ENCODE measurements at regions not wholly inside any gene's neighbourhood (a gene's known extent, or its start where the extent isn't known, plus 50 kb on each side); places are given as distances from the start of the nearest gene placed in this dataset.
"Not testable (repeated sequence)": the region's sequence is repeated elsewhere in the genome, so short reads cannot be mapped to it uniquely, and the experiment has no call there.

DNA sequence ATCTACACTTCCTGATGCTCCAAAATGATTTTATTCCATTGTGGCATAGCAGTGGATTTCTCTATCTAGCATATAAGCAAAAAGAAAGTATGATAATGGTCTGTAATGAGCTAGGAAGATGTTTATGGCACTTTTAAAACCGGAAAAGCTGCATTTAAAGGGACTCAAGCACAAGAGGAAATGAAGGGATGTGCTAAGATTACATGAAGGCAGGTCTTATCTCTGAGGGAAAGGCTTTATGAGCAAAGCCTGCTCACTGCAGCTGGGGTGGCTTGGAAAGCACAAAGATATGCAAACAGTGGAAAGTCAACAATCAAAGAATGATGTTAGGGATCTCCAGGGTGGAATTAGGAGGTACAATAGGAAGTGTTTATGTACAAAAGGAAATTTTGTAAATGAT is 138.2 kb downstream of the TENT5A start:
- Mint-ChIP-seq H3K27me3 (no peaks in the 10 kb centered on the region), H3K36me3 (ENCODE audit: insufficient read depth) (no peaks in the 10 kb centered on the region), H3K4me1 (no peaks in the 10 kb centered on the region), H3K27ac (ENCODE audit: low read depth) (no peak overlapping the region), H3K9me3 (peaks cover 5% of the 10 kb centered on the region), H3K4me3 (no peak overlapping the region)
- ATAC-seq (replicated peaks; ENCODE audit: extremely low read depth, poor library complexity, severe bottlenecking) = no peak
- DNase-seq (ENCODE audit: low spot score in 2 of 2) = no peak

DNA sequence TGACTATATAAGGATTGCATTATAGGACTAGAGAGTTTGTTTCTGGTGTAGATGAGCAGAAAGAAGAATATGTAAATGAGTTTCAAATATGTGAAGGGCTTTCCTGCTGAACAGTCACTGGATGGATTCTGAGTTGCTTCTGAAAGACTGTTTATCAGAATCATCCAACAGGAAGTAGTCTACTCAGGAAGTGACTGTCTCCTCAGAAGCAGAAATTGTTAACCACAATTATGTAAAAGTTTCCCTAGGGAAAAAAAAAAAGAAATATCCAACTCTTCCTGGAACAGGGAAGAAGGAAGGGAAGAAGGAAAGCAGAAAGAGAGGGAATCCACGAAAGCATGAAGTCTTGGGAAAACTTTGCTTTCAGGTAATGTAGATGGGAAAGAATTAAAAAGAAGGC is 138.9 kb downstream of the TENT5A start:
- Mint-ChIP-seq H3K4me1 (no peaks in the 10 kb centered on the region), H3K27ac (ENCODE audit: low read depth) (no peak overlapping the region), H3K9me3 (peaks cover 5% of the 10 kb centered on the region), H3K27me3 (no peaks in the 10 kb centered on the region), H3K36me3 (ENCODE audit: insufficient read depth) (no peaks in the 10 kb centered on the region), H3K4me3 (no peak overlapping the region)
- no peak for DNase-seq (ENCODE audit: low spot score in 2 of 2)
- no peak for ATAC-seq (replicated peaks; ENCODE audit: extremely low read depth, poor library complexity, severe bottlenecking)

DNA sequence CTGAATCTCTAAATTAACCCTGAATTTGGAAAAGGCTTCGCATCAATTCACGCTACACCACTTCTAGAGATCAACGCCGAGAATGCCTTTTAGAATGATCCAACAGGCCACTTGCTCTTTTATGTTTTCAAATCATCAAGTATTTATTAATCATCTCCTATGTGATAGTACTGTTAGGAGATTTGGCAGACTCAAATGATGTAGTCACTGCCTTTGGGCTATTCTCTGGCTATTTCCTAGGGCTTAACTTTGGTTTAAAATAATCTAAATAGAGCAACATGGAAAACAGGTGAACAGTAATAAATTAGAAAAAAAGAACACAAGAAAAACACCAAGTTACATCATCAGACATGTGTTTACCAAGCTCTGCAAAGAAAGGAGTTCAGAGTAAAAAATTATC is 140.3 kb downstream of the TENT5A start:
- ATAC-seq (replicated peaks; ENCODE audit: extremely low read depth, poor library complexity, severe bottlenecking) = no peak
- Mint-ChIP-seq H3K4me1 (no peaks in the 10 kb centered on the region), H3K27me3 (no peaks in the 10 kb centered on the region)

DNA sequence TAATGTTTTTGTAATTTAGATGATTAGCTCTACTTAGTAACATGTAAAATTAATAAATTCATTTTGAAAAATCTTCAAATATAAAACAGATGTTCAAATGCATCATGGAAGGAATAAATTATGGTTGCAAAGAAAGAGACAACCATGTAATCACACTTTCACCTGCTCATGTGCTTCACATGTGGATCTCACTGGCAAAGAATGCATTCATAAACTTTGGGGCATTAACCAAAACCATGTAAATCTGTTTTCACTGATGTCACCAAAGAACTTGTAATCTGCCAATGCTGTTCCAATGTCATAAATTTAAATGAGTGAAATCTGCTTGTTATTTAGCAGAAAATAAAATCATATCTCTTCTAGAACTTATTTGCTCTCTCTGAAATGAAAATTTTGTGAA is 142.7 kb downstream of the TENT5A start:
- no peak for DNase-seq (ENCODE audit: low spot score in 2 of 2)
- H3K27ac Mint-ChIP-seq (ENCODE audit: low read depth) = no peak overlapping the region
- H3K4me1 Mint-ChIP-seq = no peaks in the 10 kb centered on the region
- peaks cover 5% of the 10 kb centered on the region for H3K9me3 Mint-ChIP-seq
- no peak overlapping the region for H3K4me3 Mint-ChIP-seq
- no peaks in the 10 kb centered on the region for H3K27me3 Mint-ChIP-seq
- no peaks in the 10 kb centered on the region for H3K36me3 Mint-ChIP-seq (ENCODE audit: insufficient read depth)
- no peak for ATAC-seq (replicated peaks; ENCODE audit: extremely low read depth, poor library complexity, severe bottlenecking)

More for the DNA sequence above, 140.3 kb downstream of the TENT5A start:
- H3K27ac Mint-ChIP-seq (ENCODE audit: low read depth) = no peak overlapping the region
- no peak for DNase-seq (ENCODE audit: low spot score in 2 of 2)
- no peak overlapping the region for H3K4me3 Mint-ChIP-seq
- H3K36me3 Mint-ChIP-seq (ENCODE audit: insufficient read depth) = no peaks in the 10 kb centered on the region
- H3K9me3 Mint-ChIP-seq = peaks cover 5% of the 10 kb centered on the region

DNA sequence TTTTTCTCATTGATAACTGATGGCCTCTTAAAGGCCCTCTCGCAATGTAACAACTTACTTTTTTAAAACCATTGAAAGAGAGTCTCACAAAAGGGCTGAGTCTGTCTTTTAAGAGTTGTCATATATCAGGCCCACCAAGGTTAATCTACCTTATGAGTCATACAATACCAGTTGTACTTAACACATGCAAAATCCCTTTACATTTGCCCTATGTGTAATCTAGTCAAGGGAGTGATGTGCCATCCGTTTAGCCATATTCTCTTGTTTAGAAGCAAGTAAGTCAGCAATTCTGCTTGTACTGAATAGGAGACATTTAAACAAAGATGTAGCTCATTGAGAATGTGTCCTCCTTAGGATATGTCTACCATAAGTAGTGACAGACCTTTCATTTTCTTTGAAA is 143.7 kb downstream of the TENT5A start:
- no peaks in the 10 kb centered on the region for H3K27me3 Mint-ChIP-seq
- no peak for DNase-seq (ENCODE audit: low spot score in 2 of 2)
- no peak for ATAC-seq (replicated peaks; ENCODE audit: extremely low read depth, poor library complexity, severe bottlenecking)
- peaks cover 2% of the 10 kb centered on the region for H3K36me3 Mint-ChIP-seq (ENCODE audit: insufficient read depth)
- H3K27ac Mint-ChIP-seq (ENCODE audit: low read depth) = no peak overlapping the region
- no peaks in the 10 kb centered on the region for H3K9me3 Mint-ChIP-seq
- H3K4me1 Mint-ChIP-seq = no peaks in the 10 kb centered on the region
- no peak overlapping the region for H3K4me3 Mint-ChIP-seq

DNA sequence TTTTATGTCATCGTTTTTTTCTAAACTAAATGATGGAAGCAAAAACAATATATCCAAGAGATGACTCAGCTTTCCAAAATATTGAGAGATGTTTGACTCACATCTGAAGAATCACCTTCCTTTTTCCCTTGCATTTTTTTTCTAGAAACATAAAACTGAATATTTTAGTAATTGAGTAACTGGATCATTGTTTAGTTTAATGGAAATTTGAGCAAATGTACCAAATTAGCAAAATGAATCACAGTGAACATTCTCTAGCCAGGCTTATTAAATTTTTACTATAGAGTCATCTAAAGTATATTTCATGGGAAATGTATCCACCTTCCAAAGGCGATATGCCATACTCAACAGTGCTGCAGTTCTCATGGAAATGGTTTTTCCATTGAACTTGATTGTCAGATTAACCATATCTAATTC is 145.5 kb downstream of the TENT5A start:
- Mint-ChIP-seq H3K9me3 (peaks cover 11% of the 10 kb centered on the region), H3K4me3 (no peak overlapping the region), H3K4me1 (no peaks in the 10 kb centered on the region), H3K27ac (ENCODE audit: low read depth) (no peak overlapping the region), H3K27me3 (no peaks in the 10 kb centered on the region), H3K36me3 (ENCODE audit: insufficient read depth) (peaks cover 2% of the 10 kb centered on the region)
- no peak for DNase-seq (ENCODE audit: low spot score in 2 of 2)
- no peak for ATAC-seq (replicated peaks; ENCODE audit: extremely low read depth, poor library complexity, severe bottlenecking)

DNA sequence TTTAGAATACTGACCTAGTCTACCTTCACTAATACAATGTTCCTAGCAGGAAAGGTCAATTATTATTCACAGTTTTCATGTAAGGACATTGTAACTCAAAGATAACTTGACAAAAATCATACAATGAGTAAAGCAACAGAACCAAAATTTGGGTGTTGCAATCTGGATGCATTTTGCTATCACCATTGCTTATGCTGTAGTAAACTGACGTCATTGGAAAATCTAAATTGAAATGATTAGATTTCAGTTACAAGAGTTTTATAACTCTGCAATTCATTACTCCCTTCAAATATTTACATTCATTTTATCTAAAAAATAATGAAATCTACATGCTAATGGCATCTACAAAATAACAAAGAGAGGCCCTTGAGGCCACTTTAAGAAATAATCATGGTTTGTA is 147.0 kb downstream of the TENT5A start:
- no peaks in the 10 kb centered on the region for H3K27me3 Mint-ChIP-seq
- peaks cover 2% of the 10 kb centered on the region for H3K36me3 Mint-ChIP-seq (ENCODE audit: insufficient read depth)
- no peak for DNase-seq (ENCODE audit: low spot score in 2 of 2)
- no peaks in the 10 kb centered on the region for H3K4me1 Mint-ChIP-seq
- H3K27ac Mint-ChIP-seq (ENCODE audit: low read depth) = no peak overlapping the region
- H3K9me3 Mint-ChIP-seq = peaks cover 11% of the 10 kb centered on the region
- no peak overlapping the region for H3K4me3 Mint-ChIP-seq
- ATAC-seq (replicated peaks; ENCODE audit: extremely low read depth, poor library complexity, severe bottlenecking) = no peak

DNA sequence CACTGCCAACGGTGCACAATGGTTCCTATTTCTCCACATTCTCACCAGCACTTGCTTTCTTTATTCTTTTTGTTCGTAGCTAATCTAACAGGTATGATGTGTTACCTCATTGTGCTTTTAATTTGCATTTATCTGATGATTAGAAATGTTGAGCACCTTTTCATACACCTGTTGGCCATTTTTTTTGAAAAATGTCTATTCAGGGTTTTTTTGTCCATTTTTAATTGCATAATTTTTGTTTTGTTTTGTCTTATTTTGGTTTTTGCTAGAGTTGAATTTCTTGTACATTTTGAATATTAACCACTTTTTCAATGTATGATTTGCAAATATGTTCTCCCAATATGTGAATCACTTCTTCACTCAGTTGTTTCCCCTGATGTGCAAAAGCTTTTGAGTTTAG is 150.6 kb downstream of the TENT5A start:
- Mint-ChIP-seq H3K9me3 (peaks cover 16% of the 10 kb centered on the region), H3K27ac (ENCODE audit: low read depth) (no peak overlapping the region), H3K4me3 (no peak overlapping the region), H3K27me3 (no peaks in the 10 kb centered on the region), H3K36me3 (ENCODE audit: insufficient read depth) (peaks cover 2% of the 10 kb centered on the region), H3K4me1 (no peaks in the 10 kb centered on the region)
- DNase-seq (ENCODE audit: low spot score in 2 of 2) (no peak), ATAC-seq (replicated peaks; ENCODE audit: extremely low read depth, poor library complexity, severe bottlenecking) (no peak)

DNA sequence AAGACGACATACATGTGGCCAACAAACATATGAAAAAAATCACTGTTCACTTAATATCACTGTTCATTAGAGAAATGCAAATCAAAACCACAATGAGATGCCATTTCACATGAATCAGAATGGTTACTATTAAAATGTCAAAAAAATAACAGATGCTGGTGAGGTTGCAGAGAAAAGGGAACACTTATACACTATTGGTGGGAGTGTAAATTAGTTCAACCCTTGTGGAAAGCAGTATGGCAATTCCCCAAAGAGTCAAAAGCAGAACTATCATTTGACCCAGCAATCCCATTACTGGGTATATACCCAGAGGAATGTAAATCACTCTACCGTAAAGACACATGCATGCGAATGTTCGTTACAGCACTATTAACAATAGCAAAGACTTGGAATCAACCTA is 152.0 kb downstream of the TENT5A start:
- H3K4me1 Mint-ChIP-seq; DNase-seq (ENCODE audit: low spot score in 2 of 2); ATAC-seq (replicated peaks; ENCODE audit: extremely low read depth, poor library complexity, severe bottlenecking); H3K27me3 Mint-ChIP-seq; H3K4me3 Mint-ChIP-seq; H3K27ac Mint-ChIP-seq (ENCODE audit: low read depth); H3K36me3 Mint-ChIP-seq (ENCODE audit: insufficient read depth): not testable (repeated sequence)
- peaks cover 16% of the 10 kb centered on the region for H3K9me3 Mint-ChIP-seq

DNA sequence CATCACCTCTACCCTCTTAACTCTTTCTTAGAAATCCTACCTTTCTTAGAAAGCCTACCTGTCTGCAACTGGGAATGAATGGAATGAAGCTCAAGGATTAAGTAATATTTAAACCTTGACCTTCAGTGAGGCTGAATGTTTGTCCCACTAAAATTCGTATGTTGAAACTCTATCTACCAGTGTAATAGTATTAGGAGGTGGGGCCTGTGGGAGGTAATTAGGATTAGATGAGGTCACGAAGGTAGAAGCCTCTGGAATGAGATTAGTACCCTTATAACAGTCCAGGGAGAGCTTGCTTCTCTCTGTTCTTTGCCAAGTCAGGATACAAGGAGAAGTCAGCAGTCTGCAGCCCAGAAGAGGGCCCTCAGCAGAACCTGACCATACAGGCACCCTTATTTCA is 158.0 kb downstream of the TENT5A start:
- ATAC-seq (replicated peaks; ENCODE audit: extremely low read depth, poor library complexity, severe bottlenecking) (no peak), DNase-seq (ENCODE audit: low spot score in 2 of 2) (no peak)
- no peaks in the 10 kb centered on the region for H3K27me3 Mint-ChIP-seq
- H3K4me3 Mint-ChIP-seq = no peak overlapping the region
- peaks cover 22% of the 10 kb centered on the region for H3K9me3 Mint-ChIP-seq
- no peak overlapping the region for H3K27ac Mint-ChIP-seq (ENCODE audit: low read depth)
- no peaks in the 10 kb centered on the region for H3K36me3 Mint-ChIP-seq (ENCODE audit: insufficient read depth)
- H3K4me1 Mint-ChIP-seq = no peaks in the 10 kb centered on the region

DNA sequence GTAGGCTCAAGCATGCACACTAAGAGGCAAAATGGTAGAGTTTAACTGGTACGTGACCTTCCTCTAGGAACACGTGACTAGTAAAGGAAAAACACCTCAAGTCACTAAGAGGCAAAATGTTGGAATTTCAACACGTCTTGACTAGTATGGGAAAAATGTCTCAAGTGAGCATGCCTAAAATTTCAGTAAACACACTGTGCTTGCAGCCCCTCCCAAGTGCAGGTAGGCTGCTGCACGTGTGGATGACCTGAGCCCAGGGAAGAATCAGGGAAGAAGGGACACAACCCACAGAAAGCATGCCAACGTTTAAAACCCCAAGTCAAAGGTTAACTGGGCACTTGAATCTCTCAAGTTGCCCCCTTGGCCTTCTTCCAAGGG is 162.2 kb downstream of the TENT5A start:
- Mint-ChIP-seq H3K4me1 (no peaks in the 10 kb centered on the region), H3K36me3 (ENCODE audit: insufficient read depth) (no peaks in the 10 kb centered on the region), H3K27ac (ENCODE audit: low read depth) (no peak overlapping the region), H3K4me3 (no peak overlapping the region), H3K27me3 (no peaks in the 10 kb centered on the region), H3K9me3 (peaks cover 32% of the 10 kb centered on the region)
- ATAC-seq (replicated peaks; ENCODE audit: extremely low read depth, poor library complexity, severe bottlenecking) (no peak), DNase-seq (ENCODE audit: low spot score in 2 of 2) (no peak)

DNA sequence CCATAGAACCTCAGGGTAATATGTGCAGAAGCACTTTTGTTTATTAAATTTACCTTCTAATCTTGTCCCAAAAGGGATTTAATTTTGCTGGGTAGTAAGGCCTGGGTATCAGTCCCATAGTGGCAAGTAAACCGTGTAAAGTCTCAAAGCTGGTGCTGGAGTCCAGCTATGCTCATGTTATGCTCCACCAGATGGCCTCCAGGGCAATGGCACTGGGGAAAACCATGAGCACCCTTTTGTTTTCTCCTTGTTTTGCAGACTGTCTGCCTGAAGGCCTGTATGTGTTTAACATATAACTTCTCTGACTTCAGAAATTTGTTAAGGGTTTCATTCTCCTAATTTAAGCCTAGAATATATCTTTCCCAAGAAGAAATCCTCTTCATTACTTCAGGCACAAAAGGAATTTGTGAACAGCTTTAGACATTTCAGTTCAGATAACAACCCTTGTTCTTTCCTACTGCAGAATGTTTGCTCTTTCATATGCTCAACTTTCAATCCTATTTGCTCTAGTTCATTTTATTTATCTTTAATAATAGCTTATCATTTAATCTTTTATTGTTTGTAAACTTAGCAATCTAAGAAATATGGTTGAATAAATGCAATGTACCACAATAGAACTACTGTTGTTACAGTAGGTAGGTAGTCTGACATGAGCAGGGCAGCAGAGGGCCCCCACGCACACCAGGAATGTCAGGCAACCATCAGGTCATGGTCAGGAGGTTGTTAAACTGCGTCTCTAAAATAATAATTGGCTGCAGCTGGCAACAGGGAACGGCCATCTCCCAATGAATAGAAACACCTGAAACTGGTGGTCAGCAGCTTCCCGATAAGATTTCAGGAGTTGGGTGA is 162.8 kb downstream of the TENT5A start:
- Mint-ChIP-seq H3K4me1 (no peaks in the 10 kb centered on the region), H3K27ac (ENCODE audit: low read depth) (no peak overlapping the region), H3K27me3 (no peaks in the 10 kb centered on the region), H3K9me3 (peaks cover 35% of the 10 kb centered on the region), H3K4me3 (no peak overlapping the region), H3K36me3 (ENCODE audit: insufficient read depth) (no peaks in the 10 kb centered on the region)
- ATAC-seq (replicated peaks; ENCODE audit: extremely low read depth, poor library complexity, severe bottlenecking) (no peak), DNase-seq (ENCODE audit: low spot score in 2 of 2) (no peak)

DNA sequence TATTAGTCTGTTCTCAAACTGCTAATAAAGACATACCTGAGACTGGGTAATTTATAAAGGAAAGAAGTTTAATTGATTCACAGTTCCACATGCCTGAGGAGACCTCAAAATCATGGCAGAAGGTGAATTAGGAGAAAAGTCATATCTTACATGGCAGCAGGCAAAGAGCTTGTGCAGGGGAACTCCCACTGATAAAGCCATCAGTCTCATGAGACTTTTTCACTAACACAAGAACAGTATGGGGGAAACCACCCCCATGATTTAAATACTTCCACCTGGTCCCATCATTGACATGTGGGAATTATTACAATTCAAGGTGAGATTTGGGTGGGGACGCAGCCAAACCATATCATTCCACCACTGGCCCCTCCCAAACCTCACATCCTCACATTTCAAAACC is 166.8 kb downstream of the TENT5A start:
- H3K36me3 Mint-ChIP-seq (ENCODE audit: insufficient read depth); H3K4me3 Mint-ChIP-seq; H3K27ac Mint-ChIP-seq (ENCODE audit: low read depth); H3K27me3 Mint-ChIP-seq; H3K4me1 Mint-ChIP-seq; DNase-seq (ENCODE audit: low spot score in 2 of 2); ATAC-seq (replicated peaks; ENCODE audit: extremely low read depth, poor library complexity, severe bottlenecking): not testable (repeated sequence)
- H3K9me3 Mint-ChIP-seq = peaks cover 41% of the 10 kb centered on the region

Measured in central memory CD8-positive, alpha-beta T cell (primary cell).